Prostate gland (tissue), 2 donors: ENCODE measurements at regions not wholly inside any gene's neighbourhood (a gene's known extent, or its start where the extent isn't known, plus 50 kb on each side); places are given as distances from the start of the nearest gene placed in this dataset.

Source experiments
- DNase-seq: peaks from one replicate; pipeline ENCODE4 v3.0.0-alpha.2; 2019; ENCODE audit warnings: low spot score
- H3K27ac ChIP-seq, 2 donors: fragments of 200-600 bp; sonication (generic); 2 replicates each; pipeline ENCODE4 v1.5.1; 2017 to 2019
- H3K27me3 ChIP-seq: fragments of 200-600 bp; sonication (generic); replicated peaks from 2 replicates; pipeline ENCODE4 v1.5.1; 2019; ENCODE audit not compliant: insufficient read depth
- H3K36me3 ChIP-seq, 2 donors: fragments of 200-600 bp; sonication (generic); 1 replicate in 1 of 2; 2 replicates in 1 of 2; pipeline versions ENCODE4 v1.5.1 to v1.8.1; 2017 to 2019
- H3K4me1 ChIP-seq: fragments of 200-600 bp; sonication (generic); replicated peaks from 2 replicates; pipeline ENCODE4 v1.5.1; 2019
- H3K4me3 ChIP-seq, 2 donors: fragments of 200-600 bp; sonication (generic); 2 replicates each; pipeline ENCODE4 v1.5.1; 2017 to 2019
- H3K9me3 ChIP-seq: fragments of 200-600 bp; sonication (generic); 2 replicates; pipeline ENCODE4 v1.5.1; 2017
- CTCF ChIP-seq, 4 experiments: fragments of 200-600 bp in 2 of 4; fragments of 450-650 bp in 2 of 4; sonication (generic) in 2 of 4; IDR thresholded peaks; 1 replicate in 3 of 4; 2 replicates in 1 of 4; pipeline ENCODE4 v1.5.1; 2016 to 2019; ENCODE audit warnings: antibody characterized with exemption in 4 of 4, mild to moderate bottlenecking in 2 of 4, moderate library complexity in 2 of 4
- POLR2A ChIP-seq: fragments of 450-650 bp; IDR thresholded peaks from one replicate; pipeline ENCODE4 v1.6.1; 2016; ENCODE audit warnings: antibody characterized with exemption, mild to moderate bottlenecking
- POLR2AphosphoS5 ChIP-seq: sonication (generic); formaldehyde crosslinking; IDR thresholded peaks from one replicate; pipeline ENCODE4 v1.6.1; 2017; ENCODE audit warnings: antibody characterized with exemption
- WGBS: methylation state at CpG from one replicate; pipeline ENCODE4 v1.1.5; 2018; 5-methylcytosine and 5-hydroxymethylcytosine counted together
- intact Hi-C: fragments of 100-400 bp; cut with DNase I; formaldehyde crosslinking; loops from one replicate; pipeline ENCODE4 v1.14.2; 2022

DNA sequence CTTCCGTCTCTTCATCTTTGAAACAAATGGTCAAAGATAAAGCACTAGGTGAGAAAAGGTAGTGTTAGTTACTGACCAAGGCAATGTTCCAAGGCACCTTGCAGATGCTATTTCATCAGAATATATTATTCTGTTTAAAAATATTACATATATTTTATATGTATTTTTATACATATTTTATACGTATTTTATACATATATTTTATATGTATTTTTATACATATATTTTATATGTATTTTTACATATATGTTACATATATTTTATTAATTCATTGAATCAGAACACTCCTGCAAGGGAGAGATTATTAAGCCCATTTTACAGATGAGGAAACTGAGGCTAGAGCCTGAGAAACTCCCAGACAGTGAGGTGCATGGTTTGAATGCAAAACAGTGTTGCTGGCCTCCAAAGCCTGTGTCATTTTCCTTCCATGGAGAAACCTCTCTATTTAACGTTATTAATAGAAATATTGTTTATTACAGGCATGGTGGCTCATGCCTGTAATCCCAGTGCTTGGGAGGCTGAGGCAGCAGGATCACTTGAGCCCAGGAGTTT is 120.6 kb upstream of the CD82 start:
- no peak for DNase-seq
- H3K4me3 ChIP-seq, result no peak overlapping the region
- H3K27me3 ChIP-seq, result no peaks in the 10 kb centered on the region
- TF ChIP-seq CTCF (IDR thresholded peaks at IDR 0.05) (no peak), POLR2AphosphoS5 (no peak), POLR2A (no peak)
- H3K27ac ChIP-seq, result no peak overlapping the region
- H3K9me3 ChIP-seq, result no peaks in the 10 kb centered on the region
- no peaks in the 10 kb centered on the region for H3K4me1 ChIP-seq
- 67% methylated on average over 3 of the region's 3 CpGs for WGBS
- H3K36me3 ChIP-seq, result no peaks in the 10 kb centered on the region
- intact Hi-C loops, result no loop called here

- TF ChIP-seq POLR2A, result no peak
- TF ChIP-seq POLR2AphosphoS5, result no peak
- no peak for TF ChIP-seq CTCF (IDR thresholded peaks at IDR 0.05)
- H3K4me1 ChIP-seq, result no peaks in the 10 kb centered on the region
- H3K27me3 ChIP-seq, result no peaks in the 10 kb centered on the region
- intact Hi-C loops, result no loop called here
- H3K9me3 ChIP-seq, result no peaks in the 10 kb centered on the region
- no peak for DNase-seq
- 37% methylated on average over 9 of the region's 9 CpGs for WGBS
- H3K27ac ChIP-seq, result no peak overlapping the region
- H3K36me3 ChIP-seq, result no peaks in the 10 kb centered on the region
- H3K4me3 ChIP-seq, result no peak overlapping the region
Measured at GRCh38 chr11:44445500-44446365, 119.7 kb upstream of the CD82 start.

GRCh38 chr11:44446366-44446762 is 119.1 kb upstream of the CD82 start:
- 52% methylated on average over 6 of the region's 7 CpGs for whole genome bisulfite sequencing

GRCh38 chr11:44446996-44447771 is 118.3 kb upstream of the CD82 start:
- intact Hi-C loops, result no loop called here
- Histone ChIP-seq H3K27me3 (peaks cover 3% of the 10 kb centered on the region), H3K4me3 (no peak overlapping the region), H3K27ac (no peak overlapping the region), H3K9me3 (no peaks in the 10 kb centered on the region), H3K4me1 (no peaks in the 10 kb centered on the region), H3K36me3 (no peaks in the 10 kb centered on the region)
- DNase-seq, result no peak
- 83% methylated on average over 9 of the region's 9 CpGs for WGBS
- no peak for TF ChIP-seq POLR2AphosphoS5
- TF ChIP-seq POLR2A, result no peak
- no peak for TF ChIP-seq CTCF (IDR thresholded peaks at IDR 0.05)

More at GRCh38 chr11:44446366-44446762, 119.1 kb upstream of the CD82 start:
- Histone ChIP-seq H3K36me3 (no peaks in the 10 kb centered on the region), H3K9me3 (no peaks in the 10 kb centered on the region), H3K4me1 (no peaks in the 10 kb centered on the region), H3K27me3 (no peaks in the 10 kb centered on the region), H3K4me3 (no peak overlapping the region), H3K27ac (no peak overlapping the region)
- no peak for DNase-seq
- TF ChIP-seq POLR2AphosphoS5 (no peak), POLR2A (no peak), CTCF (IDR thresholded peaks at IDR 0.05) (no peak)
- intact Hi-C loops, result no loop called here
